ENCODE measurements at regions not wholly inside any gene's neighbourhood (a gene's known extent, or its start where the extent isn't known, plus 50 kb on each side); places are given as distances from the start of the nearest gene placed in this dataset.

GRCh38 chr5:128904805-128905567 is 60.3 kb upstream of the SLC27A6 start:
- Histone ChIP-seq H3K27me3 (no peaks in the 10 kb centered on the region), H3K4me1 (peaks cover 0 to 9% (median 0%) of the 10 kb centered on the region in 4 donors), H3K4me3 (no peak overlapping the region), H3K36me3 (no peaks in the 10 kb centered on the region), H3K9me3 (no peaks in the 10 kb centered on the region), H3K27ac (no peak overlapping the region)
- no peak for DNase-seq
- intact Hi-C loops (cut with DNase I): no loop called here
- ATAC-seq: peak in 1 of 4 donors; percentile 79
- WGBS (ENCODE audit: insufficient coverage, low coverage, low lambda C conversion rate, missing lambda C conversion rate): 63% methylated on average over 3 of the region's 3 CpGs
- no peak for TF ChIP-seq POLR2A (IDR thresholded peaks at IDR 0.05)
- no peak for TF ChIP-seq CTCF (IDR thresholded peaks at IDR 0.05)

- TF ChIP-seq POLR2A (IDR thresholded peaks at IDR 0.05) (no peak), CTCF (IDR thresholded peaks at IDR 0.05) (peak; percentile 77 to 88 (median 83))
These were observed 59.6 kb upstream of the SLC27A6 start for GRCh38 chr5:128905568-128906110.

GRCh38 chr5:128913551-128913950 is 51.7 kb upstream of the SLC27A6 start:
- WGBS (ENCODE audit: insufficient coverage, low coverage, low lambda C conversion rate, missing lambda C conversion rate): 70% methylated on average over 1 of the region's 1 CpG
- Histone ChIP-seq H3K4me1 (no peaks in the 10 kb centered on the region), H3K36me3 (no peaks in the 10 kb centered on the region), H3K9me3 (no peaks in the 10 kb centered on the region), H3K27ac (no peak overlapping the region), H3K27me3 (no peaks in the 10 kb centered on the region), H3K4me3 (no peak overlapping the region)
- intact Hi-C loops (cut with DNase I): no loop called here
- DNase-seq: no peak
- TF ChIP-seq POLR2A (IDR thresholded peaks at IDR 0.05): no peak
- TF ChIP-seq CTCF (IDR thresholded peaks at IDR 0.05): no peak
- no peak for ATAC-seq

More at GRCh38 chr5:128905568-128906110, 59.6 kb upstream of the SLC27A6 start:
- Histone ChIP-seq H3K36me3 (no peaks in the 10 kb centered on the region), H3K27me3 (no peaks in the 10 kb centered on the region), H3K9me3 (no peaks in the 10 kb centered on the region), H3K4me3 (no peak overlapping the region), H3K4me1 (peaks cover 0 to 9% (median 0%) of the 10 kb centered on the region in 4 donors), H3K27ac (no peak overlapping the region)
- peak; percentile 89 to 96 (median 92) for ATAC-seq
- intact Hi-C loops (cut with DNase I): no loop called here
- 44% methylated on average over 4 of the region's 4 CpGs for WGBS (ENCODE audit: insufficient coverage, low coverage, low lambda C conversion rate, missing lambda C conversion rate)
- no peak for DNase-seq
